ENCODE measurements at regions not wholly inside any gene's neighbourhood (a gene's known extent, or its start where the extent isn't known, plus 50 kb on each side); places are given as distances from the start of the nearest gene placed in this dataset.

- H2AFZ ChIP-seq (ENCODE audit: low read depth, low read length, severe bottlenecking): no peak overlapping the region
- H3K4me2 ChIP-seq (ENCODE audit: low read depth, low read length, poor library complexity, severe bottlenecking): no peak overlapping the region
- no peaks in the 10 kb centered on the region for H3K9me3 ChIP-seq (ENCODE audit: insufficient read depth, low read length)
- no peaks in the 10 kb centered on the region for H3K27me3 ChIP-seq (ENCODE audit: low read length)
- no peaks in the 10 kb centered on the region for H3F3A ChIP-seq (ENCODE audit: insufficient read depth)
- no peaks in the 10 kb centered on the region for H3K9me2 ChIP-seq (replicated peaks; ENCODE audit: insufficient read depth, low read length)
- no peak for TF ChIP-seq CTCF (IDR thresholded peaks at IDR 0.05; ENCODE audit: insufficient read depth, low read length, poor library complexity, severe bottlenecking)
- TF ChIP-seq EZH2phosphoT487 (conservative IDR thresholded peaks at IDR 0.05; ENCODE audit: low read length): no peak
- H3K27ac ChIP-seq (ENCODE audit: low read depth, low read length): no peak overlapping the region
- no peak overlapping the region for H3K4me3 ChIP-seq (ENCODE audit: insufficient read depth, low read length, poor library complexity, severe bottlenecking)
- no peaks in the 10 kb centered on the region for H3K79me2 ChIP-seq (ENCODE audit: insufficient read depth, low read length)
- H4K20me1 ChIP-seq (ENCODE audit: low read depth, low read length): no peaks in the 10 kb centered on the region
- H3K36me3 ChIP-seq (ENCODE audit: low read length): no peaks in the 10 kb centered on the region
- H3K9ac ChIP-seq (ENCODE audit: low read length): no peak overlapping the region
These were observed 183.7 kb upstream of the BCOR start for GRCh38 chrX:40281336-40282005.

- Histone ChIP-seq H3K79me2 (ENCODE audit: insufficient read depth, low read length) (no peaks in the 10 kb centered on the region), H3K9ac (ENCODE audit: low read length) (no peak overlapping the region), H3K4me2 (ENCODE audit: low read depth, low read length, poor library complexity, severe bottlenecking) (no peak overlapping the region), H3F3A (ENCODE audit: insufficient read depth) (no peaks in the 10 kb centered on the region), H2AFZ (ENCODE audit: low read depth, low read length, severe bottlenecking) (no peak overlapping the region), H3K27me3 (ENCODE audit: low read length) (no peaks in the 10 kb centered on the region), H3K9me2 (replicated peaks; ENCODE audit: insufficient read depth, low read length) (no peaks in the 10 kb centered on the region), H4K20me1 (ENCODE audit: low read depth, low read length) (no peaks in the 10 kb centered on the region), H3K36me3 (ENCODE audit: low read length) (no peaks in the 10 kb centered on the region), H3K4me3 (ENCODE audit: insufficient read depth, low read length, poor library complexity, severe bottlenecking) (no peak overlapping the region), H3K27ac (ENCODE audit: low read depth, low read length) (no peak overlapping the region), H3K9me3 (ENCODE audit: insufficient read depth, low read length) (no peaks in the 10 kb centered on the region)
- no peak for TF ChIP-seq CTCF (IDR thresholded peaks at IDR 0.05; ENCODE audit: insufficient read depth, low read length, poor library complexity, severe bottlenecking)
These were observed 182.0 kb upstream of the BCOR start for GRCh38 chrX:40279762-40280161.

GRCh38 chrX:40279091-40279430, 181.3 kb upstream of the BCOR start:
- no peaks in the 10 kb centered on the region for H4K20me1 ChIP-seq (ENCODE audit: low read depth, low read length)
- H3K36me3 ChIP-seq (ENCODE audit: low read length): no peaks in the 10 kb centered on the region
- no peak overlapping the region for H2AFZ ChIP-seq (ENCODE audit: low read depth, low read length, severe bottlenecking)
- H3K4me3 ChIP-seq (ENCODE audit: insufficient read depth, low read length, poor library complexity, severe bottlenecking): no peak overlapping the region
- no peaks in the 10 kb centered on the region for H3K27me3 ChIP-seq (ENCODE audit: low read length)
- TF ChIP-seq CTCF (IDR thresholded peaks at IDR 0.05; ENCODE audit: insufficient read depth, low read length, poor library complexity, severe bottlenecking) (no peak), EZH2phosphoT487 (conservative IDR thresholded peaks at IDR 0.05; ENCODE audit: low read length) (no peak)
- no peaks in the 10 kb centered on the region for H3K9me2 ChIP-seq (replicated peaks; ENCODE audit: insufficient read depth, low read length)
- no peak overlapping the region for H3K27ac ChIP-seq (ENCODE audit: low read depth, low read length)
- H3K79me2 ChIP-seq (ENCODE audit: insufficient read depth, low read length): no peaks in the 10 kb centered on the region
- no peaks in the 10 kb centered on the region for H3K9me3 ChIP-seq (ENCODE audit: insufficient read depth, low read length)
- H3K4me2 ChIP-seq (ENCODE audit: low read depth, low read length, poor library complexity, severe bottlenecking): no peak overlapping the region
- H3K9ac ChIP-seq (ENCODE audit: low read length): no peak overlapping the region
- no peaks in the 10 kb centered on the region for H3F3A ChIP-seq (ENCODE audit: insufficient read depth)

Measured in SU-DHL-6 (cell line).